Activated naive CD4-positive, alpha-beta T cell treated with anti-CD3 and anti-CD28 coated beads, Interleukin-2, amount 10 ng/mL, durations not matched to agents 7 days and 5 days (primary cell): ENCODE measurements at regions not wholly inside any gene's neighbourhood (a gene's known extent, or its start where the extent isn't known, plus 50 kb on each side); places are given as distances from the start of the nearest gene placed in this dataset.
"Not testable (repeated sequence)": the region's sequence is repeated elsewhere in the genome, so short reads cannot be mapped to it uniquely, and the experiment has no call there.

Experiments
- CTCF ChIA-PET: fragments of 350-600 bp; sonication (Branson Sonifier 250); formaldehyde crosslinking; loops from one replicate; lab custom pipeline; 2021; ENCODE audit warnings: antibody characterized with exemption; lab: Charles Lee
- DNase-seq: peaks from one replicate; pipeline ENCODE4 v3.0.0-alpha.2; 2020
- H3K27ac Mint-ChIP-seq: one replicate; pipeline ENCODE4 v1.8.0; 2021; ENCODE audit warnings: mild to moderate bottlenecking, moderate library complexity, mixed read lengths
- H3K27me3 Mint-ChIP-seq: one replicate; pipeline ENCODE4 v1.8.0; 2021; ENCODE audit warnings: mild to moderate bottlenecking, mixed read lengths
- H3K36me3 Mint-ChIP-seq: one replicate; pipeline ENCODE4 v1.8.0; 2021; ENCODE audit warnings: mixed read lengths
- H3K4me1 Mint-ChIP-seq: one replicate; pipeline ENCODE4 v1.8.0; 2021; ENCODE audit warnings: mixed read lengths
- H3K4me3 Mint-ChIP-seq: one replicate; pipeline ENCODE4 v1.8.0; 2021; ENCODE audit warnings: mild to moderate bottlenecking, moderate library complexity, mixed read lengths
- H3K9me3 Mint-ChIP-seq: one replicate; pipeline ENCODE4 v1.8.0; 2021; ENCODE audit warnings: mixed read lengths

DNA sequence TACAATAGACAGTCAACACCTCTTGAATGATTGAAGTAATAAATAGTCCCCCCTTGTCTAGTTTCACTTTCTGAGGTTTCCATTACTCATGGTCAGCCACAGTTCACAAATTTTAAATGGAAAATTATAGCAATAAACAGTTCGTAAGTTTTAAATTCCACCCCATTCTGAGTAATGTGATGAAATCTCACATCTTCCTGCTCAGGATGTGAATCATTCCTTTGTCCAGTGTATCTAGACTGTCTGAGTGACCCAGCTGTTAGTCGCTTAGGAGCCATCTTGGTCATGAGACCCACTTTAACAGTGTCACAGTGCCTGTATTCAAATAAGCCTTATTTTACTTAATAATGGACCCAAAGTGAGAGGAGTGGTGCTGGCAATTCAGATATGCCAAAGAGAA is 311.6 kb upstream of the PRR16 start:
- Mint-ChIP-seq H3K4me3 (no peak overlapping the region), H3K27ac (no peak overlapping the region), H3K9me3 (no peaks in the 10 kb centered on the region), H3K4me1 (no peaks in the 10 kb centered on the region), H3K36me3 (no peaks in the 10 kb centered on the region), H3K27me3 (no peaks in the 10 kb centered on the region)
- no peak for DNase-seq
- CTCF ChIA-PET: no interaction called here

DNA sequence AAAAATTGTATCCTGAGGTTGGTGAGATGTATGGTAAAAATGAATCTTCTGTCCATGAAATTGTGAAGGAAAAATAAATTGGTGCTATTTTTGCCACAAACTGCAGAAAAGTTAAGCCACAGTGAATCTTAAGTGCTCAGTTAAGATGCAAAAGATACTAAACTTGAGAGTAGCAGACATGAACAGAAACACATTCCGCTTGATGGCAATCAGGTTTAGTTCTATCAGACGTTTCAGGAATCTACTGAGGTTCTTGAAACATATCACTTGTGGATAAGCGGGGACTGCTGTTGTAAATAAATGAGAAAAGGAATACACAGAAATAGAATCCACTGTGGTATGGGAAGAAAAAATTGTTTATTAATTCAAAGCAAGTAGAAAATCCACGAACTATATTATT is 311.2 kb upstream of the PRR16 start:
- no peak for DNase-seq
- H3K27me3 Mint-ChIP-seq: no peaks in the 10 kb centered on the region
- no peaks in the 10 kb centered on the region for H3K36me3 Mint-ChIP-seq
- no peaks in the 10 kb centered on the region for H3K9me3 Mint-ChIP-seq
- H3K4me3 Mint-ChIP-seq: no peak overlapping the region
- CTCF ChIA-PET: no interaction called here
- H3K4me1 Mint-ChIP-seq: no peaks in the 10 kb centered on the region
- no peak overlapping the region for H3K27ac Mint-ChIP-seq

DNA sequence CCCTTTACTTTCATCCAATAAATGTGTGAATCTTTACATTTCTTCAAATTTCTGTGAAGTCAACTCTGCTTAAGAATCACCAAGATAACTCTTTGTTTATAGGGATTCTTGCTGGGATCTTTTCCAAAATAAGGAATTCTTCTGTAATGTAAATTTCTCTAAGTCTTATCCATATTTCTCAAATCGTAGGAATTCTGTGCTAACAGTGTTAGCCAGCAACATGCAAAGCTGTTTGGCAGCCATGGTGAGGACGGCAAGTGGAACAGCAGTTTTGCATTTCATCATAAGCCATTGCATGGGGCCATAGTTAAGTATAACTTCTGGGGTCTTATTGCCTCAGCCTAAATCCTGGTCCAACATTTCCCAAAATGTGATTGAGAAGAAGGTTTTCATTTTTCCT is 310.5 kb upstream of the PRR16 start:
- Mint-ChIP-seq H3K36me3 (no peaks in the 10 kb centered on the region), H3K4me1 (no peaks in the 10 kb centered on the region), H3K9me3 (no peaks in the 10 kb centered on the region), H3K4me3 (no peak overlapping the region), H3K27me3 (no peaks in the 10 kb centered on the region), H3K27ac (no peak overlapping the region)
- CTCF ChIA-PET: no interaction called here
- no peak for DNase-seq

DNA sequence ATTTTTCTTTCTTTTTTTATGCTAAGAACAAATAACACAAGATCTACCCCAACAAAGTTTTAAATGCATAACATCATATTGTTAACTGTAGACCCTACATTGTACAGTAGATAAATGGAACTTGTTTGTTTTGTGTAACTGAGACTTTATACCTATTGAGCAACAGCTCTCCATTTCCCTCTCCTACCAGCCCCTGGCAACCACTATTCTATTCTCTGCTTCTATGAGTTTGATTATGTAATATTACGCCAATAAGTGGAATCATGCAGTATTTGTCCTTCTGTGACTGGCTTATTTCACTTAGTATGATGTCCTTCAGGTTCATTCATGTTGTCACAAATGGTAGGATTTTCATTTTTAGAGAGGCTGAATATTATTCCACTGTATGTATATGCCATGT is 308.2 kb upstream of the PRR16 start:
- no peak overlapping the region for H3K27ac Mint-ChIP-seq

DNA sequence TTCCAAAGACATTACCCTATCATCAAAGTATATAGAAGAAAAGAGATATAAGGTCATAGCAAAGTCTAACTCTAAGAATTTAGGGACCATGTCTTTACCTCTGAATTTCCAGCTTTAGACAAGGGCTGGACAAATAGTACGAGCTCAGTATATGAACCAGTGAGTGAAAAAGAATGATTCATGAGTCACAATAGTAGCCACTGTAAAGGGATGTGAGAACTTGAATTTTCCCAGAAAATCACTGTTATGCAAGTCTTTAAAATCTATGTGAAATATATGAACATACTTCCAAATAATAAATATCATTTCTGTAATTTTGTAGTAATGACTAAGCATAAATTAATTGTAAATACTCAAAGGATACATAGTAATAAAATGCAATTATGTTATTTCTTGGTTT is 305.9 kb upstream of the PRR16 start:
- DNase-seq: no peak
- Mint-ChIP-seq H3K4me1 (no peaks in the 10 kb centered on the region), H3K36me3 (no peaks in the 10 kb centered on the region), H3K27me3 (no peaks in the 10 kb centered on the region), H3K27ac (no peak overlapping the region), H3K4me3 (no peak overlapping the region), H3K9me3 (no peaks in the 10 kb centered on the region)
- CTCF ChIA-PET: no interaction called here

More for the DNA sequence above, 308.2 kb upstream of the PRR16 start:
- CTCF ChIA-PET: no interaction called here
- no peak for DNase-seq
- H3K36me3 Mint-ChIP-seq: no peaks in the 10 kb centered on the region
- no peak overlapping the region for H3K4me3 Mint-ChIP-seq
- no peaks in the 10 kb centered on the region for H3K9me3 Mint-ChIP-seq
- H3K4me1 Mint-ChIP-seq: no peaks in the 10 kb centered on the region
- H3K27me3 Mint-ChIP-seq: no peaks in the 10 kb centered on the region

DNA sequence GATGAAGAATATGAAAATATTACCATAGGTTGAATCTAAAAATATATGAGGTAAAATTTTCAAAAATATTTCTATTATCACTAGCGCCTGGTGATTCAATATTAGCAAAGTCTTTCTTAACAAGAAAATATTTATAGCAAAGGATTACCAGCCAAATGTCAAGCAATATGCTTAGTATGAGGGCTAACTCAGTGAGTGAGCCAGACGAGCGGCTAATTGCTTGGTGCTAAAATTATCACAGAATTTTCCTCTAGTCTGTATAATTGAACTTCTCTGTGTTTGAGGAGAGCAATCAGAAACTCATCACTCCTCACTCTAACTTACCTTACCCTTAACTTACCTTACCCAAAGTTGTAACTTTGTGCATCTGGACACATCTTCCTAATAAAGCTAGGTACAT is 304.9 kb upstream of the PRR16 start:
- DNase-seq: no peak
- H3K27ac Mint-ChIP-seq: no peak overlapping the region
- no peaks in the 10 kb centered on the region for H3K9me3 Mint-ChIP-seq
- CTCF ChIA-PET: no interaction called here
- no peak overlapping the region for H3K4me3 Mint-ChIP-seq
- no peaks in the 10 kb centered on the region for H3K36me3 Mint-ChIP-seq
- H3K27me3 Mint-ChIP-seq: no peaks in the 10 kb centered on the region
- H3K4me1 Mint-ChIP-seq: no peaks in the 10 kb centered on the region

DNA sequence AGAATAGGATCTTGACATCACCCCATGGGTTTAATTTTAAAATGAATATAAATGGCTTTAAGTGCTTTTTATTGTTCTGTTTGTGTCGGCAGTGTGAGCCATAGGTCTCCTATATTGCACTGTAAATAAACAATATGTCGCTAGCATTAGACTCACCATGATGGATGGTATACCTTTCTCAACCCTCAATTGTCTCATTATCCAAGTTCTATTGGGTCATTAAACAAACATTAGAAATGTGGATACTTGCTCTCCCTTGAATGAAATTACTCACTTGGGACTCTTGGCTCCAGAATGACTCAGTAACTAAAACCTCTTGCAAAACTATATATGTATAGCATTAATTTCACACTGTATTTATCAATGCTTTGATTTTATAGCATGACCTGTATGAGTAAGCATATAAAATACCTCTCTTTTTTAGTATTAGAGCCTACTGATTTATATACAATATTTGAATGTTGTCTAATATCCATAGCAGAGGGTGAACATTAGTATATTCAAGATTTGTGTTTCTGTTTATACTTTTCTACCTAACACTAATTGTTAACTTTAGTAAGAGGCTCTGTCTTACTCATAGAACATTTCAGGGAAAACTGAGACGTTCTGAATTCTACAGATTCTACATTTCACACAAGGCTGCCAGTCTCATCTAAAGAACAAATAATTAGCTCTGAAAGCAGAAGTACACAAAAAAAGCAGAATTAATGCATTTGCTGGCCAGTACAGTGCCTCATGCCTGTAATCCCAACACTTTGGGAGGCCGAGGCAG is 303.8 kb upstream of the PRR16 start:
- CTCF ChIA-PET: no interaction called here
- H3K4me1 Mint-ChIP-seq: no peaks in the 10 kb centered on the region
- H3K9me3 Mint-ChIP-seq: no peaks in the 10 kb centered on the region
- no peak overlapping the region for H3K4me3 Mint-ChIP-seq
- H3K27ac Mint-ChIP-seq: no peak overlapping the region
- no peak for DNase-seq
- no peaks in the 10 kb centered on the region for H3K36me3 Mint-ChIP-seq
- H3K27me3 Mint-ChIP-seq: no peaks in the 10 kb centered on the region

DNA sequence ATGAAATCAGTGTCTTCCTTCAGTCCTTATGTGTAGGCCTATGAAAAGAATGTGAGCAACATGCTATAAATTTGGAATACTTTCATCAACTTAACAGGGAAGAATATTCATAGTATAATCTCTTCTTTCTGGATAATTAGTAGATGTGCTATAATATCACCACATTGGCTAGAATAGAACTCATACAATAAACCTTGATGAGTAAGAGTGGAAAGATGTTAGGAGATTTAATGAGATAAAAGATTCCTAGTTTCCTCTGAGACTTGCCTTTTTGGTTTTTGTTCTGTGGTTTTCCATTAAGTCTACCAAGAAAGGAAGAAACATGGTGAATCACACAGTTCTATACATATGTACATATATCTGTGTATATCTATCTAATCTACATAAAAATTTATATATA is 301.8 kb upstream of the PRR16 start:
- no peak for DNase-seq
- Mint-ChIP-seq H3K4me3 (no peak overlapping the region), H3K9me3 (no peaks in the 10 kb centered on the region), H3K36me3 (no peaks in the 10 kb centered on the region), H3K27me3 (no peaks in the 10 kb centered on the region), H3K27ac (no peak overlapping the region), H3K4me1 (no peaks in the 10 kb centered on the region)
- CTCF ChIA-PET: no interaction called here

DNA sequence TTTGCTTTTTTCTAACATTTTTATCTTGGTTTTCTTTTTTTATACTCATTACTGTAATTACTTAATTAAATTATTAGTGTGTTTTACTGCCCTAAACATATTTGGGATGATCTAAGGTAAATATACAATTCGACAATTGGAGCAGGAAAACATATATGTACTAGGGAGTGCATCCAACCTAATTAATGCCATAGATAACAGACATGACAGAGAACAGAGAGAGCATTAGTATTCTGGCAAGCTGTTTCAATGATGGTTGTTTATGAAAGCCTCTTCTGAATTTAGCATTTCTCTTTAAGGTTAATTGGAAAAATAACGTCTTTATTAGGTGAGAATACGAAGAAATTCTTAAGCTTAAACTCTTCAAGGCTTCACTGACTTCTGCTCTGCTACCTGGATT is 300.1 kb upstream of the PRR16 start:
- no peaks in the 10 kb centered on the region for H3K36me3 Mint-ChIP-seq
- H3K4me3 Mint-ChIP-seq: no peak overlapping the region
- no peaks in the 10 kb centered on the region for H3K27me3 Mint-ChIP-seq
- no peaks in the 10 kb centered on the region for H3K9me3 Mint-ChIP-seq
- CTCF ChIA-PET: no interaction called here
- DNase-seq: no peak
- no peaks in the 10 kb centered on the region for H3K4me1 Mint-ChIP-seq
- no peak overlapping the region for H3K27ac Mint-ChIP-seq

DNA sequence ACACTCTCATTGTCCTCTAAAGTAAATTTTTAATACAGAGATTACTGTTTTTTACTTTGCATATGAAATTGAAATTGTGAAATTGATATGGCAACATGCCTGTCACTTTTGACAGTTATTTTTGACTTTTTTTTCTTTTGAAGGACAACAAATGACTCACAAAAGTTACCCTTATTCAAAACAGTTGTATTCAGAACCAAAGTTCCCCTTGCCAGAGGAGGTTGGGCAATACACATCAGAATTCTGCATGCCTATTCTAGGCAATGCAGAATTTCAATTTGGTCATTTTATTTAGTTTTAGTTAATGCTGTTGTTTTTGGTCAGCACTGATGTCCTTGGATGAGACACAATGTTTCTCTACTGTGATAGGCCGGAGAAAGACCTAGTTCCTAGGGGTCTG is 299.1 kb upstream of the PRR16 start:
- Mint-ChIP-seq H3K27me3 (no peaks in the 10 kb centered on the region), H3K4me3 (no peak overlapping the region), H3K4me1 (no peaks in the 10 kb centered on the region), H3K36me3 (no peaks in the 10 kb centered on the region), H3K9me3 (no peaks in the 10 kb centered on the region), H3K27ac (no peak overlapping the region)
- DNase-seq: no peak
- CTCF ChIA-PET: no interaction called here

DNA sequence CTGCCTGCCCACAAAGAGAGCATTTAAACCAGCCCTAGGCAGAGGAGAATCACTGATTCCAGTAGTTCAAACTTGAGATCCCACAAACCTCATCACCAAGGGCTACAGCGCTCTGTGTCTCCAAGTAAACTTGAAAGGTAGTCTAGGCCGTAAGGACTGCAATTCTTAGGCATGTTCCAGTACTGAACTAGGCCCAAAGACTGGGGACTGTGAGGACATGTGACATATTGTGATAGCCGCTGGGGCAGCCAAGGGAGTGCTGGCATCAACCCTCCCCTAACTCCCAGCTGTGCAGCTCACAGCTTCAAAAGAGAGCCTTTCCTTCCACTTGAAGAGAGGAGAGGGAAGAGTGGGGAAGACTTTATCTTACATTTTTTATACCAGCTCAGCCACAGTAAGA is 291.0 kb upstream of the PRR16 start:
- Mint-ChIP-seq H3K4me1 (no peaks in the 10 kb centered on the region), H3K27me3 (no peaks in the 10 kb centered on the region), H3K36me3 (no peaks in the 10 kb centered on the region), H3K4me3 (no peak overlapping the region), H3K9me3 (no peaks in the 10 kb centered on the region), H3K27ac (no peak overlapping the region)
- CTCF ChIA-PET: no interaction called here
- DNase-seq: no peak

DNA sequence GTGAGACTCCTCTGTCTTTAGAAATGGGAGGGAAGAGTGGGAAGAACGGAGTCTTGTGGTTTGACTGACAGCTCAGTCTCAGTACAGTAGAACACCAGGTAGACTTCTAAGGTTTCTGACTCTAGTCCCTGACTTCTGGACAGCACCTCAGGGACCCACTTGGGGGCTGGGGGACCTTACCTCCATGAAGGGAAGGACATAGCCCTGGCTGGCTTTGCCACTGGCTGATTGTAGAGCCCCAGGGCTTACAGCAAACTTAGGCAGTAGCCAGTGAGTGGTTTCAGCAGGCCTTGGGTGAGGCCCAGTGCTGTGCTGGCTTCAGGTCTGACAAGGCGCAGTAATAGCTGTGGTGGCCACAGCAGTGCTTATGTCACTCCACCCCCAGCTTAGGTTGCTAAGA is 290.0 kb upstream of the PRR16 start:
- no peak for DNase-seq
- no peak overlapping the region for H3K4me3 Mint-ChIP-seq
- H3K27me3 Mint-ChIP-seq: no peaks in the 10 kb centered on the region
- H3K27ac Mint-ChIP-seq: no peak overlapping the region
- H3K4me1 Mint-ChIP-seq: no peaks in the 10 kb centered on the region
- no peaks in the 10 kb centered on the region for H3K36me3 Mint-ChIP-seq
- H3K9me3 Mint-ChIP-seq: no peaks in the 10 kb centered on the region
- CTCF ChIA-PET: no interaction called here

DNA sequence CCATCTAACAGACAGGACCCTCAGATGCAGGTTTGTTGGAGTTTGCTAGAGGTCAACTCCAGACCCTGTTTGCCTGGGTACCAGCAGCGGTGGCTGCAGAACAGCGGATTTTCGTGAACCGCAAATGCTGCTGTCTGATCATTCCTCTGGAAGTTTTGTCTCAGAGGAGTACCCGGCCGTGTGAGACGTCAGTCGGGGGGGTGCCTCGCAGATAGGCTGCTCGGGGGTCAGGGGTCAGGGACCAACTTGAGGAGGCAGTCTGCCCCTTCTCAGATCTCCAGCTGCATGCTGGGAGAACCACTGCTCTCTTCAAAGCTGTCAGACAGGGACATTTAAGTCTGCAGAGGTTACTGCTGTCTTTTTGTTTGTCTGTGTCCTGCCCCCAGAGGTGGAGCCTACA is 282.9 kb upstream of the PRR16 start:
- H3K36me3 Mint-ChIP-seq, H3K27ac Mint-ChIP-seq, H3K4me3 Mint-ChIP-seq, H3K27me3 Mint-ChIP-seq, DNase-seq, CTCF ChIA-PET, H3K4me1 Mint-ChIP-seq, H3K9me3 Mint-ChIP-seq: not testable (repeated sequence)

DNA sequence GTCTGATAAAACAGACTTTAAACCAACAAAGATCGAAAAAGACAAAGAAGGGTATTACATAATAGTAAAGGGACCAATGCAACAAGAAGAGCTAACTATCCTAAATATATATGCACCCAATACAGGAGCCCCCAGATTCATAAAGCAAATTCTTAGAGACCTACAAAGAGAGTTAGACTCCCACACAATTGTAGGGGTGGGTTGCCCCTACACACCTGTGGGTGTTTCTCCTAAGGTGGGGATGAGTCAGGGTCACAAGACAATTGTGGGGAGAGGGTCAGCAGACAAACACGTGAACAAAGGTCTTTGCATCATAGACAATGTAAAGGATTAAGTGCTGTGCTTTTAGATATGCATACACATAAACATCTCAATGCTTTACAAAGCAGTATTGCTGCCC is 269.4 kb upstream of the PRR16 start:
- CTCF ChIA-PET, H3K9me3 Mint-ChIP-seq, DNase-seq, H3K4me1 Mint-ChIP-seq, H3K36me3 Mint-ChIP-seq, H3K27ac Mint-ChIP-seq, H3K27me3 Mint-ChIP-seq, H3K4me3 Mint-ChIP-seq: not testable (repeated sequence)

DNA sequence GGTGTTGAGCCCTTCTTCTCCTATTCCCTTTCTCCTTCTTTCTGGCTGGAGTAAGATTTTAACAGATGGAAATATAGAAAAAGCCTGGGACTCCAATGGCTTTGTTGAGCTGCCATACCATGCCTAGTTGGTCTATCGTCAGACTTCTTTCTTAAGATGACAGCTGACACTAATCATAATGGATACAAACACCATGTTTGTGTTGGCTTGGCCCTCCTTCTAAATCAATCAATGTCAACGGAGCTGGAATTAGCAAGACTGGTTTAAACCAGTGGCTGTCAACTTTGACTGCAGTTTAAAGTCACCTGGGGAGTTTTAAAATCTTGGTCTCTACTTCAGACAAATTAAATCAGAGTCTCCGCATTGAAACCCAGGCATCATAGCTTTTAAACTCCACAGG is 264.5 kb upstream of the PRR16 start:
- Mint-ChIP-seq H3K36me3 (no peaks in the 10 kb centered on the region), H3K4me3 (no peak overlapping the region), H3K27me3 (no peaks in the 10 kb centered on the region), H3K9me3 (peaks cover 1% of the 10 kb centered on the region), H3K27ac (no peak overlapping the region), H3K4me1 (no peaks in the 10 kb centered on the region)
- CTCF ChIA-PET: no interaction called here
- DNase-seq: no peak

DNA sequence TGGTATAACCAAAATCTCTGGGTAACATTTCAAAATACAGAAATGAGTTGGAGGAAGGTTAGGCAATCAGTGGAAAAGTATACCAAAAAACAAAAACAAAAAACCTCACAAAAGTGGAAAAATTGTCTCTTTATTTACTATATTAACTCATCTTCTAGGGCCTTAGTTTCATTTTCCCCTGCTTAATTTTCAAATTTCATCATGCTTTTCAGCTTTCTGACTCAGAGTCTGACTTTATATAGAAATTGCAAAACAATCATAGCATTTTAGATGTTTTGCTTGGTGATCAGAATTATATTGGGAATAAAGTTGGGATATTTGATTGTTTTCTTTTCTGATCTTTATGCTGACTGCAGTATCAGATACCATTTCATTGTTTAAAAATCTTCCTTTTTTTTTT is 257.0 kb upstream of the PRR16 start:
- Mint-ChIP-seq H3K27me3 (no peaks in the 10 kb centered on the region), H3K9me3 (peaks cover 3% of the 10 kb centered on the region), H3K4me1 (no peaks in the 10 kb centered on the region), H3K27ac (no peak overlapping the region), H3K36me3 (no peaks in the 10 kb centered on the region), H3K4me3 (no peak overlapping the region)
- no peak for DNase-seq
- CTCF ChIA-PET: no interaction called here
